KG1 (cell line): ENCODE measurements at regions not wholly inside any gene's neighbourhood (a gene's known extent, or its start where the extent isn't known, plus 50 kb on each side); places are given as distances from the start of the nearest gene placed in this dataset.

Experiments used
- DNase-seq: peaks from one replicate; lab custom pipeline; 2025; lab: John Stamatoyannopoulos, UW

DNA sequence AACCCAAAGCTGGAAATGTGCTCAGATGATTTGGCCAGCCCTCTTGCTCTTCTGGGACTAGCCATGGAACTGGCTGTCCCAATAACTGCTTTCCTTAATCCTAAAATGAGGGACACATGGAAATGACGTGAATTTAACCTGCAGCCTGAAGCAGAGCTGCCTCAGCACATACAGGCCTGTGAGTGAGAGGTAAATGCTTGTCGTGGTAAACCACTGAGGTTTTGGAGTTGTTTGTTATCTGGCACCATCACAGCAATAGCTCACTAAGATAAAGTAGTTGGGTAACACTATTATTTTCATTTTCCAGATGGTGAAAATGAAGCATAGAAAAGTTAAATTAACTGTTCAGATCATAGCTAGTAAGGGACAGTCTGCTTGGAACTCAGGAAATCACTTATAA, 333.4 kb upstream of the CHD6 start:
- DNase-seq, result no peak

DNA sequence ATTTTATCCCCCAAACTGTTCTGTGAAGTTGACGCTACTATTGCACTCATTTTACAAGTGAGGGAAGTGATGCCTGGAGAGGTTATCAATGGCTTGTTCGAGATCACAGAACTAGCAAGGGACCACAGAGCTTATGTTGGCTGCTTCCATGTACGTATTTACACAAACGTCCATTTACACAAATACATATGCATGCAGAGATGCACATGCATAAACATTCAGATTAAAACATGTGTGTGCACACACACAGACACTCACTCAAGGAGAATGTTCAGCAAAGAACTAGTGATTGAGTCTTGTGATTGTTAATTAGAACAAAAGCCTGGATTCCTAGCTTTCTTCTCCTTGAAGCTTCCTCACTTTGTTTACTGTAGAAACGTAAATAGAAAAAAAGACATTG, 321.5 kb upstream of the CHD6 start:
- no peak for DNase-seq

DNA sequence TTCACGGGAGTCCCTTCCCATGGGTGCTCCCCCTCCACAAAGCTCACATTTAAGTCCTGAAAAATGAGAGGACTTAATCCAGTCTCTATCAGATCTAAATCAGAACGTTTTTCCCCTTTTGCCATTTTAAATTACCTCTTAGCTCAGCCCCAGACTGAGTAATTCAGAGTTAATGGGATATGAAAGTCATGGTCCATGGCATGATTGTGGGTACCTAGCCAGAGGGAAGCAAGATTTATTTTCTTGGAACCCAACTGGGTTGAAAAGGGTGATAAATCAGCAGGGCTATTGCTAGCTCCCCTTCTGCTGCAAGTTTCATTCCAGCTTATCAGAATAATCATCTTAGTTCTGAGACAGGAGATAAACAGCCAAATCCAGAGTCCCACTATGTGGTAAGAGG, 320.2 kb upstream of the CHD6 start:
- no peak for DNase-seq

DNA sequence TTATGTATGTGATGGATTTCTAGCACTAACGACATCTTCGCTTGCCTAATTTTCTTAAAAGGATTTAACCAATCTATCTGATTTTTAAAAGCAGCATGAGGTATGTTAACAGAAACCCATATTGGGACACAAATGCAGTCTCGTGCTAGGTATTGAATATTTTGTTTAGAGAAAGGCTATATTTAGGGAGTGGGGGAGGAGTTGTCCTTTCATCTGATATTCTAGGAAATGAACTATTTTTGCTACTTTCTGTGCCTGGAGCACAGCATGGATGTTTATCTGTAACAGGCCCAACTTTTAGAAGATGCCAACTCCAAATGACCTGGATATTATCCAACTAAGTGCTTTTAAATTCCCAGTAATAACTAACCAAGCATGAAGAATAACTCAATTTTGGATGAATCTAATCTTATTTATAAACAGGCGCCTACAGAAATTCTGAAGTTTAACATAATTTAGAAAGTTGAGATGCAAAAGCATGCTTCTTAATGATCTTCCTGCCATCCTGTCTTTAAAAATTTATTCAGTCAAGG, 317.1 kb upstream of the CHD6 start:
- DNase-seq, result no peak

DNA sequence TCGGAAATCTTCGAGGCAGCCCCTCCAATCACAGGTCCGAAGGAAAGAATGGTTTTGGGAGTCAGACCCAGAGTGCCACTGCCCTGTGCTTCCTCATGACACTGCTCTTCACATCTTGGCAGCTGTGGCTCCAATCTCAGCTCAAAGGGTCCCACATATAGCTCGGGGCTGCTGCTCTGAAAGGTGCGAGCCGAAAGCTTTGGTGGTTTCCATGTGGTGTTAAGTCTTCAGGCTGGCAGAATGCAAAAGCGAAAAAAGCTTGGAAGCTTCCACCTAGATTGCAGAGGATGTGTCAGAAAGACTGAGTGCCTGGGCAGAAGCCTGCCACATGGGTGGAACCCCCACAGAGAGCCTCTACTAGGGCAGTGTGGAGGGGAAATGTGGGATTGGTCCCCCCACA, 314.3 kb upstream of the CHD6 start:
- DNase-seq, result no peak

DNA sequence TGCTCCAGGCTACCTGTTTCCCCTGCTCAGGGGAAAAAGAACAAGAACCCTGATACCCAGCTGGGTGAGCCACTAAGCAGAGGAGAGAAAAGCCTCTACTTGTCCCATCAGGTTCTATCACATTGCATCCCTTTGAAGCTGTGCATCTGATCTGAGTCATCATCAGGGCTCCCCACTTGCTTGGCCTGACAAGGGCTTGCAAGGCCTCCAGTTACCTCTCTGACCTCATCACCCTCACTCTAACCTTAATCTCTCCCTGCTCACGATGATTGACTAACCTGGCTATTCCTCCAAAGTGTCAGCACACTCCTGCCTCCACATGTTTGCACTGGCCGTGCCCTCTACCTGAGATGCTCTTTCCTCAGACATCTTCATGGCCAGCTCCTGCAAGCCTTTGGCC, 309.5 kb upstream of the CHD6 start:
- no peak for DNase-seq

DNA sequence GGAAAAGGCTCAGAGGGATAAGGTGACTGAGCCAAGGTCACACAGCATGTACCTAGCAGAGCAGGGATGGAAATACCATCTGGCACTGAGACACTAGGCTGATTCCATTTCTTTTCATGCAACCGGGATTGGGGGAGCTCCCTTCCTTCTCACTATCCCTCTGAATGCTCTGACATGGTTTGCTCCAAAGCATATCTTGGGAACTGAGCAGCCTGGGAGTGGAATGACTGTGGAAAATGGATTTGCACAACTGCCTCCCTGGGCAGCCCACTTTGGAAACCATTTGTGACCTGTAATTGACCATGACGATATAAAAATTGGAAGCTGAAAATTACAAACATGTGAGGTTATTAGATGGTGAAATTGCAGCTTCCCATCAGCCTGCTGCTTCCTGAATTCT, 309.0 kb upstream of the CHD6 start:
- no peak for DNase-seq

DNA sequence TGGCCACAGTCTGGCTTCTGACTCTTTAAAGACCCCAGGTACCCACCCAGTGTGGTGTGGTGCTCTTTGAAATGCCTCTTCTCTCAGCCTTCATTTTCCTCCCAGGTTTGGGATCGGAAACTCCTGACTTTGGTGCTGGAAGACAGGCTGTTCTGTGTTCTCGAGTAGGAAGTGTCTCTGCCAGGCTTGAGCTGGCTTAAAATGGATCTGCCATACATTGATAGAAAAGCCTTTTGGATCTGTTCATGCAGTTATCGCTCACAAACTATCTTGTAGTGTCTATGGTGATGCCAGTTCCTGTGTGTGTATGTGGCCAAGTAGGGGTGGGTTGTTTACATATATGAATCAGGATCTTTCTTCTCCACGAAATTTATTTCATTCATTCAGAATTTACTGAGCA, 307.3 kb upstream of the CHD6 start:
- DNase-seq, result no peak

DNA sequence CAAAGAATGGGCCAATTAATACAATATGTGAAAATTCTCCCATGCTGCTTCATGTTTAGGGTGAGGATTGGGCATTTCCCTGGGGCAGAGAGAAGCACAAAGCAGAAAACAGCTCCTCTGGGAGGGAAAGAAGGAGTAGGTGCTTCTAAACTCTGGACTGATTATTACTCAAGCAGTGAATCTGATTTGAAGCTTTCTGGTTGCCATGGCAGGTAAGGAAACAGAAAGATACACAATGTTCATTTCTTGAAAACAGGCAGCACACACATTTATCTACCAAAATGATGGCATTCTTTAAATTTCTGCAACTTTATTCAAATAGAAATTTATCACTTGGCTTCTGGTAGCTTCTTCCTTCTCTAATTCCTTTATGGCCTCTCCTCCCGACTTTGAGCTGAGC, 305.4 kb upstream of the CHD6 start:
- no peak for DNase-seq

DNA sequence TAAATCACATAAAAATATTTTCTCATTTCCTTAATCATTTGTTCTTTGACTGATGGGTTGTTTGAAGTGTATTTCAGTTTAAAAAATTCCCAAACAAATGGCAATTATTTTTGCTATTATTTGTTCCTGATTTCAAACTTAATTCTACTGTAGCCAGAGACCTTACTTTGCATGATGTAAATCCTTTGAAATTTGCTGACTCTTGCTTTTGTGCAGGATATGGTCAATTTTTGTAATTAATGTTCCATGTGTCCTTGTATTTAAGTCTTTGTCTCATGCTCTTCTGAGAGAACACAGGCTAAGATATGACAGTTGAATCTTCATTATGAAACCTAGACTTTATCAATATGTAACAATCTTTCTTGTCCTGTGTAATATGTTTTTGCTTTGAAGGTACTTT, 295.0 kb upstream of the CHD6 start:
- no peak for DNase-seq

DNA sequence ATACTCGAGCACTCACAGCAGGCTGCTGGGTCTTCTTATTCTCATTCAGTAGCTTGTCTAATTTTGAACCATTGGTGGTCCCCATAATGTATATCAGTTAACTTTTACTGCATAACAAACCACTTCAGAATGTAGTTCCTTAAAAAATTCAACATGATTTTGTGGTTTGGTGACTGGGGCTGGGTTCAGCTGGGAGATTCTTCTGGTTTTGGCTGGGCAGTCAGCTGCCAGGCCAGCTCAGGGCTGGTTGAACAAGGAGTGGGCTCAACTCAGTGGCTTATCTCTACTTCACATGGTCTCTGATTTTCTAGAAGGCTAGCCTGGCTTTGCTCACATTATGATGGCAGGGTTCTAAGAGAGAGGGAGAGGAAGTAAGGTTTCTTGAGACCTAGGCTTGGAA, 292.4 kb upstream of the CHD6 start:
- no peak for DNase-seq

DNA sequence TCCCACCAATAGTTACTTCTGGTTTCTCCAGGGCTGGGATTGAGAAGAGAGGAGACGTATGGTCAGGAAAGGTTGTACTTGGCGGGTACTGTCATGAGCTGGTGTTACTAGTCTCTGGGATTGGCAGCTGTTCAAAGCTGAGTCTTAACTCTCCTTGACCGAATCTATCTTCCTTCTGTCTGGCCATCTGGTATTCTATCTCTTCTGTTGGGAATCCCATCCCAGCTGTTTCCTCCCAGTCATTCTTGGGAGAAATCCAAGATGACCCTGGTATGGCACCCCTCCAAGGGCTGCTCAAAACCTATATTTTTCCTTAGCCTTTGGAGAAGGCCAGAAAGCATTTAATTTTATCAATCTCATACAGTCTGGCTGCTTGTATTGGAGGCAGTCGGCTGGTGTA, 287.0 kb upstream of the CHD6 start:
- no peak for DNase-seq

DNA sequence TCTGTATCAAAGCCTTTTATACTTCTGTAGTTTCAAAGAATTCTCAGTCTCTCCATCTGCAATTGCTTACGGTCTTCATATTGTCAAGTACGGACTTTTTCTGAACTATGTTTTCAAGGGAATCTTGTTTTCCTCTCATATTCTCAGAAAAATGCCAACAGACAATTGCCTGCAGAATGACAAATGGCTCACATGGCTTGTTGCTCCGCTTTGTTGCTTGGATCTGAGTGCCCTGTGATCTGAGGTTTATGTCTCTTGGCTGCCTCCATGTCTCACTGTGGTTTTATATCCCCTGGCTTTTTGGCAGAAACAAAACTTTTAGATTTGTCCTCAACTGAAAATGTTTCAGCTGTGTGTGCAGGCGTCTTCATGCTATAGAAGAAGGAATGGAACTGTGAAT, 285.4 kb upstream of the CHD6 start:
- no peak for DNase-seq

DNA sequence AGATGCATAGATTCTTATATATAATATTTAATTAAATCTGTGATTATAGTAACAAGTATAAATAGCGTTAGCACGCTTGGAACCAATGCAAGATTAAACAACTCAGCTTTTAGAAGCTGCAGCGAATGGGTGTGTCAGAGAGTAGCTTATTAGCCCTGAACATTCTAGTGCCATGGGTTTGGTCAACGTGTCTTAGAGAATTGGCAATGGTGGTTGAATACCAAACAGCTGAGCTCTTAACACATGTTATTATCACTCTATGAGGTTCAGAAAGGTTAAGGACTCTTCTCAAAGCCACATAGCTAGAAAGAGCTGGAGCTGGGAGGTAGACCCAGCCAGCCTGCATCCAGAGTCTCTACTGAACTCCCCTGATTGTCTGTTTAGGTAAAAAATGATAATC, 284.2 kb upstream of the CHD6 start:
- DNase-seq, result no peak

DNA sequence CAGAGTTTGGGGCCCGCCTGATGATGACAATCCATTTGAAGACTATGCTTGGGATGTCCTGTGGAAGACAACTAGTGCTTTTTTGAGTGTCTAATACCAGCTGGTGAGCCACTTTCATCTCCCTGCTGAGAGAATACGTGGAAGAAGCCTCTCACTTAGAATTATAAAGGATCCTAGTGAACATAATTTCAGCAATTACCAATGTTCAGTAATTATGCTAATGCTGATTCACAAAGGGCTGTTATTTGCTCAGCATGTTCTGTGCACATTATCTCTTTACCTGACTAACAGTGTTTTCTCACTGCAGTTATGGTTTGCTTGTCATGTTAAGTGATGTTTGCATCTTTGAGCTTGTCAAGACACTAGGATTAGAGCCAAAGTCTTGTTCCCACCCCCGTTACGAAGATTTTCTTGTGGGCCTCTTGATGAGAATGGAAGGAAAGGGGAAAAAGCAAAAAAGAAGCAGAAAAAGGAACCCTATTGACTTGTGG, 282.1 kb upstream of the CHD6 start:
- no peak for DNase-seq

DNA sequence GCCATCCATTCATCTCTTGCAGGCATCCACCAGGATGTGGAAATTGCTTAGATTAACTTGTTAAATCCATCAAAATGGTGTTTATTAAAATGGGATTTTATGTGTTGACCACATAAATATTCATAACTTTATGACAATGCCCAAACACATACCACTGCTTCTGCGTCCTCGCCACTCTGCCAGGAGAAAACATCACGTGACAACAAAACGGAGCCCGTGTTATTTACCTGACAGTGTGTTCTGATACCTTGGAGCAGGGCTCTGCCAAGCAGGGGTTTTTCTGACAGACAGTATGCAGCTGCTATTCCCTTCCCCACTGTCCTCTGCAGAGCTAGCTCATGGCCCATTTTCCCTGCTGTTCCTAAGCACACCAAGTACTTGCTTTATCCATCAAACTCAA, 279.5 kb upstream of the CHD6 start:
- DNase-seq, result no peak

DNA sequence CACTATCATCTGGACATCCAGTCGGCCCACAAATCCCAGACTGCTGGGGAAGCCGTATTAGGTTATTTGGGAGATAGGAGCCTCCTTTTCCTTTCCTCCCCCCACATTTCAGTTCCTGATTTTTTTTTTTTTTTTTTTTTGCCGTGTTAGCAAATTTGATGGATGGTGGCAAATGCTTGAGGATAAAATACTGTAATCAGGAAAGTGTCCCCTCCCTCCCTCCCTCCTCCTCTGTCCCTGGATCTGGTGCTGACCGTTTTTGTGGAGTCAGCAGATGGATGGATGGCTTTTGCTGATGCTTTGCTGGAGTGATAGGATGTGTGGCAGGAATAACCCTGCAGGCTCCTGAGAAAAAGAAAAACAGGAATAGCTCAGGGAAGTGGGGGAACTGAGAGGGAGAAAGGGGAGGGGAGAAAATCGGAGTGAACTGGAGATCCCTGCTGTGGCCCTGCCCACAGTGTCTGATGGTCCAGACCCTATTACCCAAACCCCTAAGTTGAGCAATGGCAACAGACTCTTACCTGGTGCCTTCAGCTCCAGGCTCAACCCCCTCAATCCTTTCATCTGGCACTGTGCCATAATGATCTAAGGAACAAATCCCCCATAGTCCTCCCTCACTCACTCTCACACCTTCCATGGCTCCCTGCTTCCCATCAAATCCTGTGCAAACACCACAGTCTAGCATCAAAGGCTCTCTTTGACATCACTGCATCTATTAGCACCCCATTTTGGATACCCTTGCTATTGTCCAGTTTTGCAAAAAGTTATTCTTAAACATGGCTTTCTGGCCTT, 277.3 kb upstream of the CHD6 start:
- DNase-seq, result no peak

DNA sequence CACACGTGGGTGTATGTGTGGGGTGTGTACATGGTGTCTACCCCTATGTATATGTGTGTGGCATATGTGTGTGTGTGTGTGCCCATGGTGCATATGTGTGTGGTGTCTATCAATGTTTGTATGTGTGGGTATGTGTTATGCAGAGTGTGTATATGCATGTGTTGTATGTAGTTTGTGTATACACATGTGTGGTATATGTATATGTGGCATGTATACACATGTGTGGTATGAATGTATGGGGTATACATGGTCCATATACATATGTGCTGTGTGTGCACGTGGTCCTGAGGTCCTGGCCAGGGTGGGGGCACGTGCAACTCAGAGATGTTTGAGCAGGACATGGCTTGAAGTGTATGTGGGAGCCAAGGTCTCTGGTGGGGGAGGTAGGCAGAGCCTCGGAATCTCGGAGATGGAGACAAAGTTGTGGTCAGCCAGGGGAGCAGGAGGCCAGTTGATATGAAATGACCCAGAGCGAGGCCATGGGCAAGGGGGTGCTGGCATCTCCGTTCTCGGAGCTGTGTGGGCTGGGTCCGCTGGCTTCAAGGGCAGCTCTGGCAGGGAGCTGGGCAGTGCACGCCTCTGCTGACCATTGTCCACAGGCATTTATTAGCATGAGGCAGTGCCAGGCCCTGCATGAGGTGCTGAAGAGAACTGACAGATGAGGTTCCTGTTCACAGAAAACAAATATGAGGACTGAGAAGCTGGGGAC, 276.2 kb upstream of the CHD6 start:
- DNase-seq, result no peak

DNA sequence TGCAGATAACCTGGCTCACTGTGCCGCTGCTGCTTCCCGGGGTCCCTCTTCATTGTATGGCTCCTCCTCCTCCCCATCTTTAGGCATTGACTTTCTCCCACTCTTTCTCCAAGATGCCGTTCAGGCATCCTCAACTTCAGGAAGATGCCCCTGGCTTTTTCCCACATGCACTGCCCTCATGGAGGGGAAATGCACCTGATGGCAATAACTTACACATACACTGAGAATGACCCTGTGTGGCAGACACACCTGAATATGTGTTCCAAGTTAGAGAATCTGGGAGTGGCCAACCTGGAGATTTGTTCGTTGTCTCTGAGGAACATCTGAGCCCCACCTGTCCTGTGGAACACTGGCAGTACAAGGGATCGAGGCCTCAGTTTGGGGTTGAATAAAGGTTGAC, 273.9 kb upstream of the CHD6 start:
- DNase-seq, result no peak

DNA sequence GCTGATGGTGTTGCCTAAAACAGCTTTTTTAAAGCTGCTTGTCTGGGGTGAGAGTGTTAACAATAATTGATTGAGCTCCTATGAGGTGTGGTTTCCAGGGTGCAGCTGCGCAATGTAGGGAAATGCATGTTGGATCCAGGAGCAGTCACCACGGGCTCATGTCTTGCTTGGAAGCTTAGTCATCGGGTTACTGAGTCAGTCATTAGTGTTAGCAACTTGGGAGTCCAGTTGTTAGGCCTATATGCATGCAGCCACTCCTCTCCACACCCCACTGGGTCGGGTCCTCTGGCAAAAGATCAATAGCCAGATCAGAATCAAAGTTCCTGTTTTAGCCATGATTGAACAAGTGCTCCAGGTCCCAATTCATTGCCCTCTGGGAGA, 271.7 kb upstream of the CHD6 start:
- no peak for DNase-seq

DNA sequence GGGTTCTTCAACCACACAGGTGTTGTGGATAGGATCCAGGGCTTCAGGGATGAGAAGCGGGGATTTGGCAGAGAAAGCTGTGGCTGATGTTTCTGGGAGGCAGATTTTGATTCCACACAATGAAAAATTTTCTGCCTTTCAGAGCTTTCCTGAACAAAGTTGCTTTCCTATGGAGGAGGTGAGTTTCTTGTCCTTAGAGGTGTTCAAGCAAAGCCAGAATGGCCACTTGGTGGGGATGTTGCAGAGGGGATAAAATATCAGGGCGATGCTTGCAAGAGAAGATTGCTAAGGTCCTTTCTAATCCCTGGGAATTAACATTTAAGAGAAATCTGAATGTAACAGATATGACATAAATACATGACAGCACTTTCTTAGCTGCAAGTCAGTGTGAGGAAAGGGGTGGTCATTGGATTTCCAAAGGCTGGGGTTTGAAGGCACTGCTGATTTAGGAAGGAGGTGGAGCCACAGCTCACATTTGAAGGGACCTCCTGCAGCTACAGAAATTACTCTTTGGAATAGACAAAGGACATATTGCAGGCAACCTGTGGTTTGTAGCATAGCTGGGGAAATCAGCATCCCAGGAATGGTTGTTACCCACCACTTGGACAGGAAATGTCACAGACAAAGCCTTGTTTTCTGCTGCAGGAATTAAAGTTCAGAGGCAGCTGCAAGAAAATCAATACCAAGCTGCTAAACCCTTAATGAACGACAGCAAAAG, 271.1 kb upstream of the CHD6 start:
- no peak for DNase-seq

DNA sequence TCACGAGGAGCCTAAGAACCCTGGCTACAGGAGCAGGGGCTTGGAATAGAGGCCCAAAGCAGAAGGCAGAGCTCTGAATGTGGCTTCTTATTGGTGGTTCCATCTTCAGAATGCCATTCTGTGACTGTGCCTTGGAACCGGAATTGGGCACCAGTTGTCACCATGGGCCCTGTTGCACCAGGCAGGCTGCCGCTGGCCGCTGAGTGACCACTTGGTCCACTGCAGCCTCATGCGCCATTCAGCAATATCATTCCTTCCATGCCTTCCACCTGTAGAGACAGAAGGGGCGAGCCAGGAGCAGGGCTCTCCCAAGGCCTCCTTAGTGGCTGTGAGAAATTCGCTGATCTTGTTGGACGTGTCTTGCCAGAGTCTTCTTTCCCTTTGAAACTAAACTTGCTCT, 270.3 kb upstream of the CHD6 start:
- no peak for DNase-seq

DNA sequence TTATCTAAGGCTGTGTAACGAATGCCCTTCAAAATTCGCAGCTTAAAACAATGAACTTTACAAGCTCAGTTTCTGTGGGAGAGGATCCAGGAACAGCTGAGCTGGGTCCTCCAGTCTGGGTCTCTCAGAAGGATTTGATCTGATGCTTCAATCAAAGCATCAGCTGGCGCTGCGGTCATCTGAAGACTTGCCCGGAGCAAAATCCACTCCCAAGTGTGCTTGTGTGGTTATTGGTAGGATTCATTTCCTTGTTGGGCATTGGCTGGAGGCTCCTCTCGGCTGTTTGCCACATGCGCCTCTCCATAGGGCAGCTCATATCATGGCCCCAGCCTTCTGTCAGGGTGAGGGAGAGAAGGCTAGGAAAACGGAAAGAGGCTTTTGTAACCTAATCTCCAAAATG, 269.3 kb upstream of the CHD6 start:
- DNase-seq, result no peak
